GM12891 (cell line): ENCODE measurements at regions not wholly inside any gene's neighbourhood (a gene's known extent, or its start where the extent isn't known, plus 50 kb on each side); places are given as distances from the start of the nearest gene placed in this dataset.

Experiments used
- PAX5 ChIP-seq: IDR thresholded peaks from 2 replicates; pipeline ENCODE4 v1.6.1; 2011; ENCODE audit warnings: low read length, moderate library complexity, mild to moderate bottlenecking; ENCODE audit not compliant: insufficient read depth, severe bottlenecking
- POLR2A ChIP-seq: IDR thresholded peaks from 2 replicates; pipeline ENCODE4 v1.6.1; 2011; ENCODE audit warnings: low read depth, low read length, control low read depth
- POLR2AphosphoS5 ChIP-seq: IDR thresholded peaks from 2 replicates; pipeline ENCODE4 v1.6.1; 2011; ENCODE audit warnings: low read depth, low read length, control low read depth
- POU2F2 ChIP-seq: IDR thresholded peaks from 2 replicates; pipeline ENCODE4 v1.6.1; 2011; ENCODE audit warnings: low read depth, mild to moderate bottlenecking, control low read depth, low read length, moderate library complexity
- SPI1 ChIP-seq: IDR thresholded peaks from 2 replicates; pipeline ENCODE4 v1.6.1; 2011; ENCODE audit warnings: low read depth, low read length, control low read depth
- TAF1 ChIP-seq: IDR thresholded peaks from 2 replicates; pipeline ENCODE4 v1.6.1; 2011; ENCODE audit warnings: low read depth, low read length, control low read depth

GRCh38 chr18:78071776-78072175, 822.1 kb downstream of the GALR1 start:
- TF ChIP-seq SPI1 (no peak), POLR2A (no peak), TAF1 (no peak), POLR2AphosphoS5 (no peak), PAX5 (no peak), POU2F2 (no peak)
